GM23338 (cell line): ENCODE measurements at regions not wholly inside any gene's neighbourhood (a gene's known extent, or its start where the extent isn't known, plus 50 kb on each side); places are given as distances from the start of the nearest gene placed in this dataset.

Experiments
- CREB1 ChIP-seq: fragments of 250-450 bp; sonication (Bioruptor Pico); IDR thresholded peaks from 2 replicates; pipeline ENCODE4 v1.5.0; 2020; ENCODE audit warnings: low read depth, mild to moderate bottlenecking, moderate library complexity
- JUNB ChIP-seq: IDR thresholded peaks from one replicate; pipeline ENCODE4 v1.6.1; 2016; ENCODE audit warnings: antibody characterized with exemption; ENCODE audit not compliant: unreplicated experiment
- STAT1 ChIP-seq: IDR thresholded peaks from one replicate; pipeline ENCODE4 v1.6.1; 2016; ENCODE audit warnings: antibody characterized with exemption; ENCODE audit not compliant: unreplicated experiment
- TF ChIP-seq, protein P1 (sequence below): fragments of 250-450 bp; sonication (Bioruptor Pico); IDR thresholded peaks from 2 replicates; pipeline ENCODE4 v1.5.0; 2020; ENCODE audit warnings: mild to moderate bottlenecking, moderate library complexity
- TF ChIP-seq, protein P2 (sequence below): IDR thresholded peaks from one replicate; pipeline ENCODE4 v1.6.1; 2018; ENCODE audit warnings: antibody characterized with exemption; ENCODE audit not compliant: unreplicated experiment
- TF ChIP-seq, protein P3 (sequence below): IDR thresholded peaks from 2 replicates; pipeline ENCODE4 v1.6.1; 2016; ENCODE audit warnings: antibody characterized with exemption

DNA sequence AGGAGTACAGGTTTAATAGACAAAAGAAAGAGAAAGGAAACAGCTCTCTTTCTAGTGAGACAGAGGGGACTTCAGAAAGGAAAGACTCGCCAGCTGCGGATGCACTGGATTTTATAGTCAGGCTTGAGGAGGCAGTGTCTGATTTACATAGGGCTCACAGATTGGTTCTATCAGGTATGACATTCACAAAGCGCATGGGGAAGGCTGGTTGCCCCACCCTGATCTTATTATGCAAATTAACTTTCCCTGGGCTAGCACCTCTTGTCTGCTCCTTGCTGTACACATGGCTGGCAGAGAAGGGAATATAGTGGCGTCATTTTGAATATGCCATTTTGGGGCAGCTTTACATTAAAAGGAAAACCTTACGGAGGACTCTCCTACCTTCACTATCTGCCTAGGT is 938.4 kb upstream of the SEMA6D start (continued):
- TF ChIP-seq, protein P1, sequence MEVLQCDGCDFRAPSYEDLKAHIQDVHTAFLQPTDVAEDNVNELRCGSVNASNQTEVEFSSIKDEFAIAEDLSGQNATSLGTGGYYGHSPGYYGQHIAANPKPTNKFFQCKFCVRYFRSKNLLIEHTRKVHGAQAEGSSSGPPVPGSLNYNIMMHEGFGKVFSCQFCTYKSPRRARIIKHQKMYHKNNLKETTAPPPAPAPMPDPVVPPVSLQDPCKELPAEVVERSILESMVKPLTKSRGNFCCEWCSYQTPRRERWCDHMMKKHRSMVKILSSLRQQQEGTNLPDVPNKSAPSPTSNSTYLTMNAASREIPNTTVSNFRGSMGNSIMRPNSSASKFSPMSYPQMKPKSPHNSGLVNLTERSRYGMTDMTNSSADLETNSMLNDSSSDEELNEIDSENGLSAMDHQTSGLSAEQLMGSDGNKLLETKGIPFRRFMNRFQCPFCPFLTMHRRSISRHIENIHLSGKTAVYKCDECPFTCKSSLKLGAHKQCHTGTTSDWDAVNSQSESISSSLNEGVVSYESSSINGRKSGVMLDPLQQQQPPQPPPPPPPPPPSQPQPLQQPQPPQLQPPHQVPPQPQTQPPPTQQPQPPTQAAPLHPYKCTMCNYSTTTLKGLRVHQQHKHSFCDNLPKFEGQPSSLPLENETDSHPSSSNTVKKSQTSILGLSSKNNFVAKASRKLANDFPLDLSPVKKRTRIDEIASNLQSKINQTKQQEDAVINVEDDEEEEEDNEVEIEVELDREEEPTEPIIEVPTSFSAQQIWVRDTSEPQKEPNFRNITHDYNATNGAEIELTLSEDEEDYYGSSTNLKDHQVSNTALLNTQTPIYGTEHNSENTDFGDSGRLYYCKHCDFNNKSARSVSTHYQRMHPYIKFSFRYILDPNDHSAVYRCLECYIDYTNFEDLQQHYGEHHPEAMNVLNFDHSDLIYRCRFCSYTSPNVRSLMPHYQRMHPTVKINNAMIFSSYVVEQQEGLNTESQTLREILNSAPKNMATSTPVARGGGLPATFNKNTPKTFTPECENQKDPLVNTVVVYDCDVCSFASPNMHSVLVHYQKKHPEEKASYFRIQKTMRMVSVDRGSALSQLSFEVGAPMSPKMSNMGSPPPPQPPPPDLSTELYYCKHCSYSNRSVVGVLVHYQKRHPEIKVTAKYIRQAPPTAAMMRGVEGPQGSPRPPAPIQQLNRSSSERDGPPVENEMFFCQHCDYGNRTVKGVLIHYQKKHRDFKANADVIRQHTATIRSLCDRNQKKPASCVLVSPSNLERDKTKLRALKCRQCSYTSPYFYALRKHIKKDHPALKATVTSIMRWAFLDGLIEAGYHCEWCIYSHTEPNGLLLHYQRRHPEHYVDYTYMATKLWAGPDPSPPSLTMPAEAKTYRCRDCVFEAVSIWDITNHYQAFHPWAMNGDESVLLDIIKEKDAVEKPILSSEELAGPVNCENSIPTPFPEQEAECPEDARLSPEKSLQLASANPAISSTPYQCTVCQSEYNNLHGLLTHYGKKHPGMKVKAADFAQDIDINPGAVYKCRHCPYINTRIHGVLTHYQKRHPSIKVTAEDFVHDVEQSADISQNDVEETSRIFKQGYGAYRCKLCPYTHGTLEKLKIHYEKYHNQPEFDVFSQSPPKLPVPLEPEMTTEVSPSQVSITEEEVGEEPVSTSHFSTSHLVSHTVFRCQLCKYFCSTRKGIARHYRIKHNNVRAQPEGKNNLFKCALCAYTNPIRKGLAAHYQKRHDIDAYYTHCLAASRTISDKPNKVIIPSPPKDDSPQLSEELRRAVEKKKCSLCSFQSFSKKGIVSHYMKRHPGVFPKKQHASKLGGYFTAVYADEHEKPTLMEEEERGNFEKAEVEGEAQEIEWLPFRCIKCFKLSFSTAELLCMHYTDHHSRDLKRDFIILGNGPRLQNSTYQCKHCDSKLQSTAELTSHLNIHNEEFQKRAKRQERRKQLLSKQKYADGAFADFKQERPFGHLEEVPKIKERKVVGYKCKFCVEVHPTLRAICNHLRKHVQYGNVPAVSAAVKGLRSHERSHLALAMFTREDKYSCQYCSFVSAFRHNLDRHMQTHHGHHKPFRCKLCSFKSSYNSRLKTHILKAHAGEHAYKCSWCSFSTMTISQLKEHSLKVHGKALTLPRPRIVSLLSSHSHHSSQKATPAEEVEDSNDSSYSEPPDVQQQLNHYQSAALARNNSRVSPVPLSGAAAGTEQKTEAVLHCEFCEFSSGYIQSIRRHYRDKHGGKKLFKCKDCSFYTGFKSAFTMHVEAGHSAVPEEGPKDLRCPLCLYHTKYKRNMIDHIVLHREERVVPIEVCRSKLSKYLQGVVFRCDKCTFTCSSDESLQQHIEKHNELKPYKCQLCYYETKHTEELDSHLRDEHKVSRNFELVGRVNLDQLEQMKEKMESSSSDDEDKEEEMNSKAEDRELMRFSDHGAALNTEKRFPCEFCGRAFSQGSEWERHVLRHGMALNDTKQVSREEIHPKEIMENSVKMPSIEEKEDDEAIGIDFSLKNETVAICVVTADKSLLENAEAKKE: no peak
- TF ChIP-seq, protein P2, sequence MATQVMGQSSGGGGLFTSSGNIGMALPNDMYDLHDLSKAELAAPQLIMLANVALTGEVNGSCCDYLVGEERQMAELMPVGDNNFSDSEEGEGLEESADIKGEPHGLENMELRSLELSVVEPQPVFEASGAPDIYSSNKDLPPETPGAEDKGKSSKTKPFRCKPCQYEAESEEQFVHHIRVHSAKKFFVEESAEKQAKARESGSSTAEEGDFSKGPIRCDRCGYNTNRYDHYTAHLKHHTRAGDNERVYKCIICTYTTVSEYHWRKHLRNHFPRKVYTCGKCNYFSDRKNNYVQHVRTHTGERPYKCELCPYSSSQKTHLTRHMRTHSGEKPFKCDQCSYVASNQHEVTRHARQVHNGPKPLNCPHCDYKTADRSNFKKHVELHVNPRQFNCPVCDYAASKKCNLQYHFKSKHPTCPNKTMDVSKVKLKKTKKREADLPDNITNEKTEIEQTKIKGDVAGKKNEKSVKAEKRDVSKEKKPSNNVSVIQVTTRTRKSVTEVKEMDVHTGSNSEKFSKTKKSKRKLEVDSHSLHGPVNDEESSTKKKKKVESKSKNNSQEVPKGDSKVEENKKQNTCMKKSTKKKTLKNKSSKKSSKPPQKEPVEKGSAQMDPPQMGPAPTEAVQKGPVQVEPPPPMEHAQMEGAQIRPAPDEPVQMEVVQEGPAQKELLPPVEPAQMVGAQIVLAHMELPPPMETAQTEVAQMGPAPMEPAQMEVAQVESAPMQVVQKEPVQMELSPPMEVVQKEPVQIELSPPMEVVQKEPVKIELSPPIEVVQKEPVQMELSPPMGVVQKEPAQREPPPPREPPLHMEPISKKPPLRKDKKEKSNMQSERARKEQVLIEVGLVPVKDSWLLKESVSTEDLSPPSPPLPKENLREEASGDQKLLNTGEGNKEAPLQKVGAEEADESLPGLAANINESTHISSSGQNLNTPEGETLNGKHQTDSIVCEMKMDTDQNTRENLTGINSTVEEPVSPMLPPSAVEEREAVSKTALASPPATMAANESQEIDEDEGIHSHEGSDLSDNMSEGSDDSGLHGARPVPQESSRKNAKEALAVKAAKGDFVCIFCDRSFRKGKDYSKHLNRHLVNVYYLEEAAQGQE: no peak
- no peak for TF ChIP-seq STAT1
- TF ChIP-seq JUNB: no peak
- TF ChIP-seq, protein P3, sequence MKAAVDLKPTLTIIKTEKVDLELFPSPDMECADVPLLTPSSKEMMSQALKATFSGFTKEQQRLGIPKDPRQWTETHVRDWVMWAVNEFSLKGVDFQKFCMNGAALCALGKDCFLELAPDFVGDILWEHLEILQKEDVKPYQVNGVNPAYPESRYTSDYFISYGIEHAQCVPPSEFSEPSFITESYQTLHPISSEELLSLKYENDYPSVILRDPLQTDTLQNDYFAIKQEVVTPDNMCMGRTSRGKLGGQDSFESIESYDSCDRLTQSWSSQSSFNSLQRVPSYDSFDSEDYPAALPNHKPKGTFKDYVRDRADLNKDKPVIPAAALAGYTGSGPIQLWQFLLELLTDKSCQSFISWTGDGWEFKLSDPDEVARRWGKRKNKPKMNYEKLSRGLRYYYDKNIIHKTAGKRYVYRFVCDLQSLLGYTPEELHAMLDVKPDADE: no peak
- no peak for TF ChIP-seq CREB1 (CRISPR knock-in tag)
